Activated CD4-positive, alpha-beta T cell treated with anti-CD3 and anti-CD28 coated beads, Interleukin-2, amount 50 U/mL, for 24 hours (primary cell): ENCODE measurements at regions not wholly inside any gene's neighbourhood (a gene's known extent, or its start where the extent isn't known, plus 50 kb on each side); places are given as distances from the start of the nearest gene placed in this dataset.
"Not testable (repeated sequence)": the region's sequence is repeated elsewhere in the genome, so short reads cannot be mapped to it uniquely, and the experiment has no call there.

Source experiments
- DNase-seq, 2 donors: peaks; one replicate each; pipeline ENCODE4 v3.0.0-alpha.2; 2020; ENCODE audit warnings: low read depth in 1 of 2, low spot score in 1 of 2

DNA sequence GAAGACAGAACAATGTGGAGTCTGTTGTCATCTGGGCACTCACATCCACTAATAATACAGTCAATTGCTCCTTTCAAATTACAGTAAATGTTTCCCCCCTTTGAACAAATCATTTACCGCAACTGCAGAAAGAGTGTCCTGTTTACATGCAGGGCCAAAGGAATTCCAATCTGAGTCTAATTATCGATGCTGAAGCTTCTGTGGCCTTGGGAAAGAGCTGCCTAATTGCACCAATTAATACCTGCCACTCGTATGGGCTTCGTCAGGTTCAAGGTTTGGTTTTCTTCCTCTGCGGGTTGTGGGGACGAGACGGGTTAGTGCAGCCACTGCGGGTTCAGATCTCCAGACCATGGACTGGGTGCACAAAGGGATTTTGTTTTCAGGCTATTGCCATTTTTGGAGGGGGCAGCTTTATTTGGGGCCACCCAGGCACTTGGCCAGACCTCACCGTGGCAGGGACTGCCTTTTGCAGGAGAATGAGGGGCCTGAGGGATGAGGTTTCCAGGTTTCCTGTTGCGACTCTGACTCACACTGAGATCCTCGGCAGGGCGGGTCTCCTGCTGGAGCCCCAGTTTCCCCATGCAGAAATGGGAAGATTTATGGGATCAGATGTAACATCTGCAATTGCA lies 147.6 kb downstream of the MIAT start:
- no peak for DNase-seq

- DNase-seq = no peak
Measured at GRCh38 chr22:26806445-26807175, 149.2 kb downstream of the MIAT start.

GRCh38 chr22:26811647-26811992 lies 154.2 kb downstream of the MIAT start:
- no peak for DNase-seq

GRCh38 chr22:26812731-26813130 lies 155.3 kb downstream of the MIAT start:
- no peak for DNase-seq

DNA sequence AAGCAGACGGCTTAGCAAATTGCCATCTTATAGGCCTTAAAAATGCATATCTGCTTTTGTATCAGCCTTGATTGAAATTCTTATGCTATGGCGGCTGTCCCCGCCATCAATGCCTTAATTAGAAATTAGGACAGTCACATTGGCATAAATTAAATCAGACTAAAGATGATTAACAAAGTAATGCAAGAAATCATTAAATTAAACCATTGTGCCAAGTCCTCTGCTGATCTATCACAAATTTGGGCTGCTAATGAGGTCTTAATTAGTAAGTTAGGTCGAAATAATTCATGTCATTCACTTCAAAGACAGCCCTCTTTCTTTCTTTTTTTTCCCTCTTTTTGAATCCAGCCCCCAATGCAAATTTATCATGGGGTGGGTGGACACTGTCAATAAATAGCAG lies 159.3 kb downstream of the MIAT start:
- no peak for DNase-seq

DNA sequence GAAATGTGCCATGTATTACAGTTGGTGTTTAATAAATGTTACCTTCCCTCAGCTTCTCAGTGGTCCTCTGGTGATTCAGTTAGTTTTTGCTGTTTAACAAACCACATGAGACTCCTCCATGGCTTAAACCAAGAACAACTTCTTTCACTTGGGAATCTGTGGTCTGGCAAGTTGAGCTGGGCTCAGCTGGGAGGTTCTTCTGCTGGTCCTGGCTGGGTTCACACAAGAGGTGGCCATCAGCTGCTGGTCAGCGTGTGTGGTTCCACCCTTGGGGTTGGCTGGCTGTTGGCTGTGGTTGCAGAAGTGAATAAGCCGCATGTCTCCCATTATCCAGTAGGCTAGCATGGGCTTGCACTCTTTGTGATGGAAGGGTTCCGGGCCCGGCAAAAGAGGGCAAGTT lies 160.5 kb downstream of the MIAT start:
- DNase-seq = no peak

GRCh38 chr22:26821854-26822253 lies 164.5 kb downstream of the MIAT start:
- DNase-seq = no peak

GRCh38 chr22:26822313-26822712 lies 164.9 kb downstream of the MIAT start:
- no peak for DNase-seq

DNA sequence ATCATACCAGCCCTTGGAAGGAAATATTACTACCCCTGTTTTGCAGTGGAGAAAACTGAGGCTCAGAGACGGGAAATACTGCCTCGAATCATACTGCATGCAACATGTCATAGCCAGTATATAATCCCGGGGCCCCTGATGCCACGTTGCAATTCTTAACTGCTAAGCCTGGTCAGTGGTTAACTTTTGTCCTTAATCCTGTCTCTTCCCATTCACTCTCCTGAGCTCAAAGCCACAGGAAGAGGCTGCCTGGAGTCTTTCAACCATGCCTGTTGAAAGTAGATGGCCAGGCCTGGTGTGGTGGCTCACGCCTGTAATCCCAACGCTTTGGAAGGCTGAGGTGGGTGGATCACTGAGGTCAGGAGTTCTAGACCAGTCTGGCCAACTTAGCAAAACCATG lies 166.6 kb downstream of the MIAT start:
- DNase-seq = no peak

DNA sequence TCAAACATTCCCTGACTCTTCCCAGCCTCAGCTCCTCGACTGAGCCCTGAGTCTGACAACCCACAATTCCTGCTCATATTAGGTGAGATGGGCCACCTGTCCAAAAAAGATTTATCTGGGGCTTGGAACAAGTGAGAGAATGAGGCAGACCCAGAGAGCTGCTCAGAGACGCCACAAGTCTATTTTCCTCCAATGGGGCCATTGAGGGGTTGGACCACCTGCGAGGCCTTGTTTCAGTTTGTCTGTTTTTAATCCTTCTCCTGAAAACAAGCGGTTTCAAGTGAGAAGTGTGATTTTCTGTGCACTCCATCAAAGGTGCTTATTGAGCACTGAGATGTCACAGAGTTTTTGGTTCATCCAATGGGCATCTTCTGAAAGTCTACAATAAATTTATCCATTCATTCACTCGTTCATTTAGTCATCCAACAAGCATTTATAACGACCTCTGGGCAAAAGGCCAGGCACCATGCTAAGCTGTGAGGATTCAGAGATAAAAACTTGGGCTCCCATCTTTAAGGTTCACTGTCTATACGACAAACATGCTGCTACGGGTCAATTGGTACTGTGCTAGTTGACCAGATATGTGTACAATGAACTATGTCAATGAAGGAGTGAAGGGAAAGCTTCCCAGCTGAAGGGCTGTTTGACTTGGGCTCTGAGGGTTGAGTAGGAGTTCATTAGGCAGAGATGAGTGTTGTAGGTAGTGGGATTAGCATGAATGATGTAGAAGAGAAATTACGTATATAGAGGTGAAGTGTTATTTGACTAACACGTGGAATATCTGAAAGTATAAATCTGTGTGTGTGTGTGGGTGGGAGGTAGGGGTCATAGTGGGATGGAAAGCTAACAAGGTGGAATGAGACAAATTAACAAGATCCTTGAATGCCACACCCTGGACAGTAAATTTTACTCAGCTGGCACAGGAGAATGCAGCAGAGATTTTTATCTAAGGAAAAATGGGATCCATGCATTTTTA lies 168.9 kb downstream of the MIAT start:
- no peak for DNase-seq

- DNase-seq = no peak
Measured at GRCh38 chr22:26827611-26828010, 170.2 kb downstream of the MIAT start.

DNA sequence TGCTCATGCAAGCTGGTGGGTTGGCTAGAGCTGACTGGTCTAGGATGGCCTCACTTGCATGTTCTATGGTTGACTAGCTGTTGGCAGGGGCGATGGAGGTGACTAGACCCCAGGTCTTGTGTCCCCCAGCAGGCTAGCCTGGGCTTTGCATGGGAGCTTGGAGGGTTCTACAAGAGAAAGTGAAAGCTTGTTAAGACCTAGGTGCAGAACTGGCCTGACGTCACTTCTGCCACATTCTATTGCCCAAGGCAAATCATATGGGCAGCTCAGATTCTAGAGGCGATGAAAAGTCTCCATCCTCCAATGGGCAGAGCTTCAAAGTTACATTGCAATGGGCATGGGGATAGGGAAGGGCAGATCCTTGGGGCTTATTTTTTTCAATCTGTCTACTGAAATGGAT lies 170.9 kb downstream of the MIAT start:
- DNase-seq = no peak

- DNase-seq = no peak
Measured at GRCh38 chr22:26830837-26831236, 173.4 kb downstream of the MIAT start.

DNA sequence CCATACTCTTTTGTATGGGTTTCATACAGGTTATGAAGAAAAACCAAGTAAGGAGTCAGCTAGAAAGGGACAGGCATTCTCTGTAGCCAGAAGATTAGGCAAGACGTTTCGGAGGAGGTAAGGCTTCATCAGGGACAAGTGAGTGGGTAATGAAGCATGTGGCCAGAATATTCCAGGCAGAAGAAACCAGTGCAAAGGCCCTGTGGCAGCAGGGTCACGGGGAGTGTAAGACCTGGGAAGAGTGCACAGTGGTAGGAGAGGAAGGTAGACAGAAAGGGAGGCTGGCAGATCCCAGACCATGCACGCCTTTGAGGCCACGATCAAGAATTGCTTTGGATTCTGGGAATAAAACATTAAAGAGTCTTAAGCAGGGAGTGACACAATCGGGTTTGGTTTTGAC lies 177.6 kb downstream of the MIAT start:
- no peak for DNase-seq

DNA sequence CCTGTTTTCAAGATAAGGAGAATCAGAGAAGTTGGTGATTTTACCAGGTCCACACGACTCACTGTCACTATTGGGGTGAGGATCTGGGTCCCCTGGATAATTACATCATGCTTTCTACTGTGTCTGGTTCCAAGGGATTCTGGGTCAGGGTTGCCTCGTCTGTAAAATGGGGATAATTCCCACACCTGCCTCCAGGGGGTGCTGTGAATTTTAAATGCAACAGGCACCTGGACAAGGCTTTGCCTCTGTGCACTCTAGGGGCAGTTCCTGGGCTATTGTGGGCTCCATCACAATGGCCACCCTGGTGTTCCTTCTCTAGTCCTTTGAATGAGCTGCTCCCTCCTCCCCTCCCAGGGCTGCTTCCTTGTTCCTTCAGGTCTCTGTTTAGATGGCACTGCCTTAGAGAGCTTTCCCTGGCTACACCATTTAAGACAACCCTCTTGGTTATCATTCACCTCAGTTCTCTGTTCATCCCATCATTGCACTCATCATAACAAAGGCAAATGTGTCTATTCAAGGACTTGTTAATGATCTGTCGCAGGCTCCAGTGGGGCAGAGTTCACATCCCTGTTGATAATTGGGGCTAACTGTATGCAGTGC lies 178.6 kb downstream of the MIAT start:
- DNase-seq = peak; percentile 5 to 8

GRCh38 chr22:26837784-26838470 lies 180.5 kb downstream of the MIAT start:
- no peak for DNase-seq

DNA sequence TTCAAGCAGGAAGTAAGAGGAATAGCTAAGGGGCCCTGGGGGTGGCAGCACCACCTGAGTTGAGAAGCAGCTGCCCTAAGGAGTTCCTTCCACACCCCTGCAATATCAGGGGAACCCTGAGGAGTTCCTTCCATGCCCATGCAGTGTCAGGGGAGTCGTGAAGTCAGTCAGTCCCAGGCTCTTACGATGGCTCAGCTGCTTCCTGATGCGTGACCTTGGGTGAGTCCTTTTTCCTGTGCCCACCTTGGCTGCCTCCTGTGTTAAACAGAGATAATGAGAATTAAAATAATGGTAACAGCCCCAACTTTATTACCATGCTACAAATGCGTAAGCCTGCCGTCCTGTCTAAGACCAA lies 181.1 kb downstream of the MIAT start:
- DNase-seq = no peak

DNA sequence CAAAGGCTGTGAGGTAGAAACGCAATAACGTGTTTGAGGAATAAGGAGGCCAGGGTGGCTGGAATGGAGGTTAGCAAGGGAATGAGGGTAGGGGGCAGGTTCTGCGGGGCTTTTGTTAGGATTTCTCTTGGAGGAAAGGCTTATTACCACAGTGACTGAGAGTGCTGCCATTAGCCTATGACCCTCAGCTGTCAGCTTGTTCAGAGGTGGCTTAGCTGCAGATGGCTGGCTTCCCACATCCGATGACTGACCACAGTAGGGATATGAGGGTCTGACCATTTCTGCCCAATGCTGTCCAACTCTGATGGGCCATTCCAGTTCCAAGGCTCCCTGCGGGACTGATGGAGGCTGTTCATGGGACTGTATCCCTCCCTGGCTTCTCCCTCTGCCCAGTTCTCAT lies 181.8 kb downstream of the MIAT start:
- no peak for DNase-seq

DNA sequence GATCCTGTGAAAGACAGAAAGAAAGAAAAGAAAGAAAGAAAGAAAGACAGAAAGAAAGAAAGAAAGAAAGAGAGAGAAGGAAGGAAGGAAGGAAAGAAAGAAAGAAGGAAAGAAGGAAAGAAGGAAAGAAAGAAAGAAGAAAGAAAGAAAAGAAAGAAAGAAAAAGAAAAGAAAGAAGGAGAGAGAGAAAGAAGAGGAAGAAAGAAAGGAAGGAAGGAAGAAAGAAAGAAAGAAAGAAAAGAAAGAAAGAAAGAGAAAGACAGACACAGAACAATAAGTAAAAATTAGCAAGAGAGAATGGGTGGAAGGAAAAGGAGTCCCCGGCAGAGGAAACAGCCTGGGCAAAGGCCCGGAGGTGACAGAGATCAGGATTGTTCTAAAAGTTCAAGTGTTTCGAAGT lies 183.4 kb downstream of the MIAT start:
- not testable (repeated sequence) for DNase-seq

- no peak for DNase-seq
Measured at GRCh38 chr22:26842103-26842502, 184.7 kb downstream of the MIAT start.
